ENCODE measurements at regions not wholly inside any gene's neighbourhood (a gene's known extent, or its start where the extent isn't known, plus 50 kb on each side); places are given as distances from the start of the nearest gene placed in this dataset.
A peak's percentile ranks its signal among the peaks of the same experiment; 100 is the strongest.

DNA sequence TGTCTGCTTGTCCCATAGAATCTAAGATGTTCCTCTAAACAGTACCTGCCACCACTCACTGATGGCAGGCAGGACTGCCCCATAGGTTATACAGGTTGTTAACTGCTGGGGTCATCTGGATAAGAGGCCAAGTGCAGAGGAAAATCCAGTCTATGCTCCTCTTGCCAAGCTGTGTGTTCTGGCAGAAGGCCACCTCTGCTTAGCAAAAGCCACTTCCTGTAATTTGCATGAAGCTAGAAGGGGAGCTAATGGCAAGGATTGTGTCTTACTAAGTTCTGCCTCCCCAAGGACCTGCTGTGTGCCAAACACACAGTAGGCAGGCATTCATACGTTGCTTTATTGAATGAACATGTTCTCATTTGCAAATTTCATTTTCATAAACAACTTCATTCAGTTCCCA is 445.4 kb downstream of the BCL11B start (continued):
- TF ChIP-seq MEF2D (CRISPR knock-in tag; IDR thresholded peaks at IDR 0.05) (no peak), NR2F2 (IDR thresholded peaks at IDR 0.05; ENCODE audit: borderline replicate concordance, low read depth) (no peak), NCOA5 (CRISPR knock-in tag; IDR thresholded peaks at IDR 0.05) (no peak)
- TF ChIP-seq, protein P1, sequence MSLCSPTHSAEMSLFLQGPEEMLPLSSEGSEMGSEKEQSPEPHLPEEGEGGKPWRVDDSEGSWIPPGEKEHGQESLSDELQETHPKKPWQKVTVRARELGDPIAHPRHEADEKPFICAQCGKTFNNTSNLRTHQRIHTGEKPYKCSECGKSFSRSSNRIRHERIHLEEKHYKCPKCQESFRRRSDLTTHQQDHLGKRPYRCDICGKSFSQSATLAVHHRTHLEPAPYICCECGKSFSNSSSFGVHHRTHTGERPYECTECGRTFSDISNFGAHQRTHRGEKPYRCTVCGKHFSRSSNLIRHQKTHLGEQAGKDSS (CRISPR knock-in tag; IDR thresholded peaks at IDR 0.05; ENCODE audit: borderline replicate concordance, low read depth), result no peak
- TF ChIP-seq, protein P2, sequence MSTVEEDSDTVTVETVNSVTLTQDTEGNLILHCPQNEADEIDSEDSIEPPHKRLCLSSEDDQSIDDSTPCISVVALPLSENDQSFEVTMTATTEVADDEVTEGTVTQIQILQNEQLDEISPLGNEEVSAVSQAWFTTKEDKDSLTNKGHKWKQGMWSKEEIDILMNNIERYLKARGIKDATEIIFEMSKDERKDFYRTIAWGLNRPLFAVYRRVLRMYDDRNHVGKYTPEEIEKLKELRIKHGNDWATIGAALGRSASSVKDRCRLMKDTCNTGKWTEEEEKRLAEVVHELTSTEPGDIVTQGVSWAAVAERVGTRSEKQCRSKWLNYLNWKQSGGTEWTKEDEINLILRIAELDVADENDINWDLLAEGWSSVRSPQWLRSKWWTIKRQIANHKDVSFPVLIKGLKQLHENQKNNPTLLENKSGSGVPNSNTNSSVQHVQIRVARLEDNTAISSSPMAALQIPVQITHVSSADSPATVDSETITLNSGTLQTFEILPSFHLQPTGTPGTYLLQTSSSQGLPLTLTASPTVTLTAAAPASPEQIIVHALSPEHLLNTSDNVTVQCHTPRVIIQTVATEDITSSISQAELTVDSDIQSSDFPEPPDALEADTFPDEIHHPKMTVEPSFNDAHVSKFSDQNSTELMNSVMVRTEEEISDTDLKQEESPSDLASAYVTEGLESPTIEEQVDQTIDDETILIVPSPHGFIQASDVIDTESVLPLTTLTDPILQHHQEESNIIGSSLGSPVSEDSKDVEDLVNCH (CRISPR knock-in tag; IDR thresholded peaks at IDR 0.05), result no peak

DNA sequence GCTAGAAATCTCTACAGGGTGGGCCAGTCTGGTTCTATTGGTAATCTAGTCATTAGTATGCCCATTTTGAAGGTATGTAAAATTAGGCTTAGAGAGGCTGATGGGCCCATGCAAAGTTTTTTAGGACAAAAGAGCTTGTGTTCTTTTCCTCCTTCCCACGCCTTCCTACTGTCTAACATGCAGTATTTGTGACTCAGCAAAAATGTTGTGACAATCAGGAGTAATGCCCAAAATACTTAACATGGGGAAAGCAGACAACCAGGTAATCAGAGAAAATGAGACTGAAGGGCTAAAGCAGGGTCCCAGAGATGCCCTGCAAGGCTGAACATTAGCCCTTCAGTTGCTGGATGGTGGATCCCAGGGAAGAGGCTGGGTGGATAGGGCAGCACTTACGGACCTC is 437.9 kb downstream of the BCL11B start:
- ChIA-PET POLR2A (no interaction called here), CTCF (ENCODE audit: low intra/inter-chr PET ratio, low total read pairs) (no interaction called here)
- no peak overlapping the region for H3K4me2 ChIP-seq (ENCODE audit: low read depth, low read length)
- in situ Hi-C loops (cut with HindIII; ENCODE audit: extremely low pct_ligation_motif_present, low pct_unique_long_range_greater_than_20kb), result no loop called here
- no peak for DNase-seq (ENCODE audit: low spot score)
- H4K20me1 ChIP-seq (ENCODE audit: insufficient read depth, low read length), result no peaks in the 10 kb centered on the region
- no peaks in the 10 kb centered on the region for H3K4me1 ChIP-seq (ENCODE audit: insufficient read depth, low read length)
- no peaks in the 10 kb centered on the region for H3K79me2 ChIP-seq (ENCODE audit: insufficient read depth, low read length)
- WGBS (ENCODE audit: low lambda C conversion rate), result 0% methylated on average over 2 of the region's 2 CpGs
- no peak overlapping the region for H3K4me3 ChIP-seq (replicated peaks in 1 of 3; ENCODE audit: insufficient read depth in 1 of 3, low read depth in 2 of 3, low read length in 3 of 3)
- FAIRE-seq, result no peak
- no peak overlapping the region for H2AFZ ChIP-seq (ENCODE audit: low read length)
- no peaks in the 10 kb centered on the region for H3K9me3 ChIP-seq (ENCODE audit: low read length)
- no peak for ATAC-seq
- no peaks in the 10 kb centered on the region; a peak in 1 of 5 replicates for H3K27me3 ChIP-seq (ENCODE audit: control insufficient read depth in 1 of 2, insufficient read depth in 2 of 2, low read length in 2 of 2)
- H3K9ac ChIP-seq (ENCODE audit: insufficient read depth, low read depth, low read length), result no peak overlapping the region
- H3K27ac ChIP-seq (ENCODE audit: extremely low read length, insufficient read depth, low read length), result no peak overlapping the region
- no TSS peak for BruUV-seq (replicated peaks)
- no peaks in the 10 kb centered on the region for H3K36me3 ChIP-seq (replicated peaks in 1 of 2; ENCODE audit: control insufficient read depth in 1 of 2, insufficient read depth in 2 of 2, low read length in 2 of 2)
- intact Hi-C loops (cut with micrococcal nuclease; ENCODE audit: unreplicated experiment), result no loop called here
- no peak for TF ChIP-seq SP4 (CRISPR knock-in tag; IDR thresholded peaks at IDR 0.05)
- TF ChIP-seq ELF3 (CRISPR knock-in tag; IDR thresholded peaks at IDR 0.05), result no peak
- TF ChIP-seq ZNF841 (CRISPR knock-in tag; IDR thresholded peaks at IDR 0.05; ENCODE audit: borderline replicate concordance), result no peak
- TF ChIP-seq CHCHD3 (CRISPR knock-in tag; IDR thresholded peaks at IDR 0.05), result no peak
- peak; percentile 27; the same call in 1 of the 2 replicates for TF ChIP-seq MAFF (IDR thresholded peaks at IDR 0.05; ENCODE audit: low read depth, low read length)
- TF ChIP-seq AGO2 (optimal IDR thresholded peaks at IDR 0.05; ENCODE audit: low read depth, low read length), result no peak
- TF ChIP-seq U2AF1 (optimal IDR thresholded peaks at IDR 0.05; ENCODE audit: low read depth, low read length), result no peak
- TF ChIP-seq, protein P3, sequence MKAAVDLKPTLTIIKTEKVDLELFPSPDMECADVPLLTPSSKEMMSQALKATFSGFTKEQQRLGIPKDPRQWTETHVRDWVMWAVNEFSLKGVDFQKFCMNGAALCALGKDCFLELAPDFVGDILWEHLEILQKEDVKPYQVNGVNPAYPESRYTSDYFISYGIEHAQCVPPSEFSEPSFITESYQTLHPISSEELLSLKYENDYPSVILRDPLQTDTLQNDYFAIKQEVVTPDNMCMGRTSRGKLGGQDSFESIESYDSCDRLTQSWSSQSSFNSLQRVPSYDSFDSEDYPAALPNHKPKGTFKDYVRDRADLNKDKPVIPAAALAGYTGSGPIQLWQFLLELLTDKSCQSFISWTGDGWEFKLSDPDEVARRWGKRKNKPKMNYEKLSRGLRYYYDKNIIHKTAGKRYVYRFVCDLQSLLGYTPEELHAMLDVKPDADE (CRISPR knock-in tag; IDR thresholded peaks at IDR 0.05), result no peak
- TF ChIP-seq, protein P4, sequence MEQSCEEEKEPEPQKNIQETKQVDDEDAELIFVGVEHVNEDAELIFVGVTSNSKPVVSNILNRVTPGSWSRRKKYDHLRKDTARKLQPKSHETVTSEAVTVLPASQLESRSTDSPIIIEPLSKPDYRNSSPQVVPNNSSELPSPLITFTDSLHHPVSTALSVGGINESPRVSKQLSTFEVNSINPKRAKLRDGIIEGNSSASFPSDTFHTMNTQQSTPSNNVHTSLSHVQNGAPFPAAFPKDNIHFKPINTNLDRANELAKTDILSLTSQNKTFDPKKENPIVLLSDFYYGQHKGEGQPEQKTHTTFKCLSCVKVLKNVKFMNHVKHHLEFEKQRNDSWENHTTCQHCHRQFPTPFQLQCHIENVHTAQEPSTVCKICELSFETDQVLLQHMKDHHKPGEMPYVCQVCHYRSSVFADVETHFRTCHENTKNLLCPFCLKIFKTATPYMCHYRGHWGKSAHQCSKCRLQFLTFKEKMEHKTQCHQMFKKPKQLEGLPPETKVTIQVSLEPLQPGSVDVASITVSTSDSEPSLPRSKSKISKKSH (CRISPR knock-in tag; IDR thresholded peaks at IDR 0.05; ENCODE audit: borderline replicate concordance), result no peak

All from HepG2 (cell line).